GM18511 (cell line): ENCODE measurements at regions not wholly inside any gene's neighbourhood (a gene's known extent, or its start where the extent isn't known, plus 50 kb on each side); places are given as distances from the start of the nearest gene placed in this dataset.

Experiments
- ATAC-seq: cut with Tn5 transposase; IDR thresholded peaks from one replicate; pipeline ENCODE4 v1.9.1; 2021; ENCODE audit warnings: mild to moderate bottlenecking, moderate library complexity; ENCODE audit not compliant: unreplicated experiment

DNA sequence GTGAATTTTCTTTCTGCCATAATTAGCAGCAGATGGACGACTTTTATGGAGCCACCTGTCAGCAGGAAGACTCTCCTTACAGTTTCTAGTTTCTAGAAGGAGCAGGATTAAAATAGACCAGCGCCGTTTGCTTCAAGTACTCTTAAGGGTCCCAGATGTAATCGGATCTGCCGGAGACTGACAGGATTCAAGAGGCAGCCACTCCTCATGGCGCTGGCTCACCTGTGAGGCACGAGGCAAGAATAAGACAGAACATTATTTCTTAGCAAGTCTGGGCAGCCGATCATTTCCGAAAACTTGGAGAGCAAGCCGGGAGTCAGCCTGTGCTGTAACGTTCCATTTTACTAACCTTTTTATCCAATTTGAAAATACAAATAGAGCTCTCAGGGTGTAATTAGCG is 410.4 kb upstream of the RORA start:
- no peak for ATAC-seq

DNA sequence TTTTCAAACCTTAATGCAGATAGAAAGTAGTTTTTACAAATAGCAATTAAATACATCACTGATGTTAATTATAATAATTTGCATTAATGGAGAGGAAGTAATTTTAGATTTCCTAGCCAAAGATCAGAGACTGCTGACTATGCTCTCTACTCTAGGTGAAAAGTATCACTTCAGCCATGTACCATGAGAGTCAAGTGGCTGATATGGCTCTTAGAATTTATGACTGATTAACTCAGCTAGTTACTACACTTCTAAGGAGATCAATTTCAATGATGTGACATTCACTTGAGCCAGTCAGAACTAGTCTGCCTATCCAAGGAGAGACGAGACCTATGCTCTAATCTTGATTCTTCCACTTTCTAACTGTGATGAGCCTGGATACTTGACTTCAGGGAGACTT is 405.7 kb upstream of the RORA start:
- ATAC-seq, result no peak

DNA sequence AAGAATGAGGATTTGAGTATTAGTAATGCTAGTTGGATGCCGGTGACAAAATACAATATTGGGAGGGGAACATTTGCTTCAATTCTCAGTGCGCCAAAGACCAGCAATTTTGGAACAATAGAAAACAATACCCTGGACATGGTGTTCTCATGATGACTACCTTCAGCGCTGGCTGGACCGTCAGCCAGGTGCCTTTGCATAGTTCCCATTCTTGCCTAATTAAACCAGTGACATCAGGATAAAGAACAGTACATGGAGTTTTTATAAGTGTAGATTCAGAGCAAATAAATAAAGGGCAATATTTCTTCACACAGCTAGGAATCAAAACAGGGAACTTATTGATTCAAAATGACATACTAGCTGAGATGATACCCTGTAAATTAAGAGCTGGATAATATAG is 404.8 kb upstream of the RORA start:
- ATAC-seq, result no peak

DNA sequence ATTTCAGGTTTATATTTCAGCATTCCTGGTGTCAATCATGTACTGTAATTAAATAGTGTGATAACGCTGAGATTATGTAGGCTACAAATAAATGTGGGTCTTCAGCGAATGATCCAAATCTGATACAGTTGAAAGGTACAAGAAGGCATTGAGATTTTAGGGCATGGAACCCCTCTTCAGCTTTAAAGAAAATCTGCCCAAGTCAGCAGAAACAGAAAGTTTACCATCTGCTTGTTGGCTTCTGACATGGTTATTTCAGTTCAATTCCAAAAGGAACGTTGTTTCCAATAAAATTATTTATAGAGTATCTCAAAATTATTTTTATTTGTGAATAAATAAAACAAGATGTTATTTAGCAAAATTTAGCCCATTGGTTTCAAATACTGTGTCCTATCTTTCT is 400.2 kb upstream of the RORA start:
- ATAC-seq, result no peak

DNA sequence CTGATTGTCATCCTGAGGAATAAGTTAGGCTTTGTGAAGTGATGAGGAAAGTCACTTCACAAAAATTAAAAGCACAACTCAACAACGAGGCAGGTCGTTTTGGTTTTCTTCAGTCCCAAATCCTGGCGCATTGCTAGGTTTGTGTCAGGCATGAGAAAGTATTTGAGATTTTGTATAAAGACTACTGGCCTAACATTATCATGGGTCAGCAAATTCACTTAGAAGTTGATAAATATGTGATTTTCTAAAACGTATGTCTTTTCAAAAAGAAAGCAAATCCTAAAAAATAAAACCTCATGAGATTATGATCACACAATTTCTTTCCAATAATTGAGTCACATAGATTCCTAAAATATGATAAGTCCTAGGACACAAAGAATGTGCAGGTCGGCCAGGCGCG is 395.8 kb upstream of the RORA start:
- ATAC-seq, result no peak

DNA sequence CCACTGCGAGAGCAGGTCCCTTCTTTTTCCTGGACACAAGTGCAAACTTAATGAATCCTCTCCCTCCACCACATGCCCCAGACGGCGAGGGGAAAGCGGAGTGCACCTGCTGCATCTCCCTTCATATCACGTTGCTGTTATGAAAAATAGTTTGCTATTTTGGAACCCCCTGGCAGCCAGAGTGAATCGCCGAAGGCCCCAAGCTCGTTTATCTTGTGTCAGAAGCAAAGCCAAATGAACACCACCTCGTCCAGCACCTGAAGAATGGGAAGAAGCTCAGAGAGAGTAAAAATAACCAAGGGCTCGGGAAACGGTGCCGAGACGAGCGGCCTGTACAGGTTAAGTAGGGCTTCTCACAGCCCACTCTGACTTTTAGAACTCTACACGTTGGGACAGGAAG is 394.6 kb upstream of the RORA start:
- ATAC-seq, result no peak

DNA sequence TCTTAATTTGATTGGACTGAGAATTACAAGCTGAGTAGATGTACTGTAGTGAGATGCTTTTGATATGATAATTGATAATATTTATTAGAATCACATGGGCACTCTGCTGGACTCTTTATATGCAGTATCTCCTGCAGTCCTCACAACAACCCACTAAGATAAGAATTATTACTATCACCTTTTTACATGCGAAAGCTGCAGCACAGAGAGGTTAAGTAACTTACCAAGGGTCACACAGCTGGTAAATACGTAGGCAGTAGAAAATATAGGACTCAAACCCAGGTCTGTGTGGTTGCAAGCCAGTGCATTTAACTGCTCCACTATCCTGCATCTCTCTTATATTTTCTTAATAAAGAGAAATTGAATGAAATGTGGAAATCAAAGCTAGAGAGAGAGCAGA is 392.8 kb upstream of the RORA start:
- no peak for ATAC-seq

DNA sequence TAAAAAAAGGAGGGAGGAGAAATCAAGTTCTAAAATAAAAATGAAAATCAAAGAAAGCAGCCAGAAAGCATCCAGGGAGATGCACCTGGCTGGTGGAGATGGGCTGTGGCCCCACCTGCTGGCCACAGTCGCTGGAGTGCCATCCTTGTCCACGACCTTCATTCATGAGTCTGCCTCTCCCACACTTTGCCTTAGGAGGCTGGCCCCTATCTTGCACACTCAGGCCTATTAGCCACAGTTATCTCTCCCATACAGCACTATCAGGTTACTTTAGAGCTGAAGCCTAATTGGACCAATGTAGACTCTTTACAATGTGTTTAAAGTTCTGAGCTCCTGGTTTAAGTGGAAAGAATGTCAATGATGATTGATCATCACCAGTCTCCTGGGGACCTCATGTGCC is 392.0 kb upstream of the RORA start:
- ATAC-seq, result no peak

DNA sequence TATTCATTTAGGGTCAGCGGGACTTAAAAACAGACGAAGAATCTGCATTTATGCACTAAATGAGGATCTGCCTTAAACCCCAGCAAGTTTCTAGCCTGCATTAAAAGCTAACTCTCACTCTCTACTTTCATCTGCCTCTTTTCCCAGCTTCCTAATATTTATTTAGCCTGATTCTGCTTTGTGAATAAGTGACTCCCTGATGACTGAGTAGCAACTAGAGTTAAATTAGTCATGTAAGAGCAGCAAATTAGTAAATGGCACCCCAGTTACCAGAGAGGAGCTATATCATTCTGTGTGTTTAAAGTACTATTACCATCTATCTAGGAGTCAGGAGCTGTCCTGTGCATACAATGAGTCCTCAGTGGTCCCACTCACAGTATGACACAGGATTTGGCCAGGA is 391.0 kb upstream of the RORA start:
- ATAC-seq, result no peak

DNA sequence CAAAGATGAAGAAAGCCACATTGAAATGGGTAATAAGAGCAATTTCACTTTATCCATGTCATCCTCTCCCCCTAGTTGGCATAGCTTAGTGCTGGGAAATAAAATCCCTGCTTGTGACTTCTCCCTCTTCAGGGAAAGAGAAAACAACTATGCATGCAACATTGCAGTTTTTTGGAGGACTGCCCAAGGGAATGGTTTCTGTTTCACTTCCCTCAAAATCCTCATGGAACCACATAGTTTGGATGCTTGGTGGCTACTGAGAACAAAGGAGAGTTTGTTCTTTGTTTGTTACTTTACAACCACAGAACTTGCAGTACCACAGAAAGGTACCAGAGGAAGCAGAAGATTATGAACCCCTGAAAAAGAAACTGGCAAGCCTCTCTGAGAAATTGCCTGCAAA is 384.6 kb upstream of the RORA start:
- ATAC-seq, result no peak

DNA sequence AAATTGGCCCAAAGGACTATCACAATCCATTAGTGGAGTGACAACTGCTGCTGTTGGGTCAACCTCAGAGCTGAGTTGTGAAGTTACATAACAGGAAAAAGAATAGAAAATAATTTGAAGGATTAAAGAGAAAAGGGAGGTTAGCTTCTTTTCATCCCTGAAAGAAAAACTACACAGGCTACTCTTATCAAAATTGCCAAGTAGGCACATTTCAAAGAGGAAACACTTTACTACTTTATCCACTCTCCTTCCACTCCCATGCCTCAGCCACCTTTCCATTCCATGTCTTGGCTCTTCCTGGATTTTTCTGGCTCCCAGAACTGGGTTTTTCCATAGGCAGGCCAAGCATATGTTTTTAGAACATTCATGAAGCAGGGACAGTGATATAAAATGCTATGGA is 384.0 kb upstream of the RORA start:
- no peak for ATAC-seq

DNA sequence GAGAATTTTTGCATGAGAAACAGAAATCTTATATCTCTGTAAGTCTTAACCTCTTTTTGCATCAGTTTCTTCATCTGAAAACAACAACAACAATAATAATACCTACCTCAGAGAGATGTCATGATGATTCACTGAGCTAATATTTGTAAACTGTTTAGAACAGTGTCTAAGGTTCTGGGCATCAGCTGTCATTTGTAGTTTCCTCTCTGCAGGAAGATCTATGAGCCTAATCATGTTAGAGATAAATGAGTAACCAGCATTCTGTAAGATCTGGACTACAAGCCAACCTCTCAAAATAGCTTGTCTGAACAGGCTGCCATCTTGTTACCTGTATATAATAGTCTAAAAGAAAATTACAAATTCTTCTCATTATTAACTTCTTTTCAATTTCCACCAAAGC is 383.0 kb upstream of the RORA start:
- ATAC-seq, result no peak

DNA sequence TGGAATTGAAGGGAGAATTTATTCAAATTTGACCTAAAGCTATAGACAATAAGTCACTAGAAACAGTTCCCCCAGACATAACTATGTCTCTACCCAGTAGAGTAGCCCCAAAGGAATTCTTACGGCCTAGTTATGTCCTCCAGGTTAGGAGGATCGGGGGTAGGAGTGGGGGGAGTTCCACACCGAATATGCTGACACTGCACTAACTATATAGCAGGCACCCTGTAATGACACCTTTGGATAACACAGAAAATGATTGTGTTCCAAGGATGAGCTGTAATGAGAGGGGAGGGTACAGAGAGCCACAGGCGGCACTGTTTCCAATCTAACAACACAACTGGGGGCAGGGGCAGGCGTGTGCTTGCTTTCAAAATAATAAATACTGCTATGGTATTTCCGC is 376.2 kb upstream of the RORA start:
- ATAC-seq, result no peak

DNA sequence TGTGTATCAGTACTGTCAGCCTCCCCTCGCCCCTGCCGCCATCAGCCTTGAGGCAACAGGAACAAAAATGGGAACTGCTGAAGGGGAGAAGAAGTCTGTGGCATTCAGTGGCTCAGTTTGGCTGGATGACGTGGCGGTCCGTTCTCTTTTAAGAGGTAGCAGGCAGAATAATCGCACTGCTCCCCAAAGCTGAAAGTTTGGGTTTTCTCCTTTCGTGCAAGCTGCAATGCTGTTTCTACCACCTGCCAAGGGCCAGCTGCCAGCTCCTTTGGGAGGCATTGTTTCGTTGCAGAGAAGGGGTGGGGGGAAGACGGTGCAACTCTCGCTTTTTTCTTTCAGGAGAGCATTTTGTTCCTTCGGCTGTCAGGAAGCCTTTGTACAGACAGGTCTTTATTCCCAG is 369.6 kb upstream of the RORA start:
- ATAC-seq, result no peak

DNA sequence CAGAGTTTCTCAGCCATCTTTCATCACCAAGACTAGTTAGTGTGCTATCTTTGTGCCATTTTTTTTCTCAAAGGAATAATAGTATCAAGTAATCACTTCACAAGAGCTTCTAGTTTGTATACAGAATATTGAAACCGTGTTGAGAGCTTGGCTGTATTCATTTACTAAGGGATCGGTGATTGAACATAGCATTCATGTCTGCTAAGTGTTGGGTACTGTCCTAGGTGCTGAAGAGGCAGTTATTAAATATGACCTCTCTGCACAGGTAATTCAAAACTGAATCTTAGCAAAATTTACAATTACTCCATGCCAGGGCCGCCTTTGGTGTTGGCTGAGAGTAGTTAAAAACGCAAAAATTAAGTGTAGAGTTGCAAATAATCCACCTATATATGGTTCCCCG is 355.3 kb upstream of the RORA start:
- no peak for ATAC-seq

DNA sequence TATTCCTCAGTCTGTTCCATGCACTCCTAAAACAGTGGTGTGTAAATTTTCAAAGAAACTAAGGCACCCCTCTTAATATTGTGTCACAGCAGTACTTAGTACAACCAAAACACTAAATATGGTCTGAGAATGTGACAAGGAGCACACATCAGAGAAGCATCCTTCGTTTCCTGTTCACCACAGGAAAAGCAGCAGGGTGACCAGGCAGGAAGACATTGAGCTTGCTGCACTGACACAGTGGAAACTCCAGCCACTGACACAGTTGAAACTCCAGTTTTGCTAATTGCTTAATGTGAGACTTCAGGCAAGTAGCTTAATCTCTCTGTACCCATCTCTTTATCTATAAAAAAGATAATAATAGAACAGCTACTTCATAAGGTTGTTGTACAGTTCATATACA is 353.0 kb upstream of the RORA start:
- ATAC-seq, result no peak

DNA sequence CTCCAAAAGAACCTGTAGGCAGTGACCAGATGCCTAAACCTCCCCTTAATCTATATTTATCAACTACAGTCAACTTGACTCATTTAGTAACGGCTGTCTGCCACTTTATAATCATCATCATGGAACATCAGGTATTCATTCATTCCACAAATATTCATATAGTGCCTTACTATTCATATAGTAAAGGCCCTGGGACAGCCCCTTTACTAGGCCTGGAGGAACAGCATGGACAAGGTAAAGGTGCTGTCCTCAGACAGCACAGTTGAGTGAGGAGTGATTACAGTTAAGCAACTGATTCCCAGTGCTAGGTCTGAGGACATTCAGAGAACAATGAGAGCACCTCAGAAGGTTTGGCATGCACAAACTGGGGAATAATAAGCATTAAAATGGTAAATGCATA is 346.5 kb upstream of the RORA start:
- ATAC-seq, result no peak

DNA sequence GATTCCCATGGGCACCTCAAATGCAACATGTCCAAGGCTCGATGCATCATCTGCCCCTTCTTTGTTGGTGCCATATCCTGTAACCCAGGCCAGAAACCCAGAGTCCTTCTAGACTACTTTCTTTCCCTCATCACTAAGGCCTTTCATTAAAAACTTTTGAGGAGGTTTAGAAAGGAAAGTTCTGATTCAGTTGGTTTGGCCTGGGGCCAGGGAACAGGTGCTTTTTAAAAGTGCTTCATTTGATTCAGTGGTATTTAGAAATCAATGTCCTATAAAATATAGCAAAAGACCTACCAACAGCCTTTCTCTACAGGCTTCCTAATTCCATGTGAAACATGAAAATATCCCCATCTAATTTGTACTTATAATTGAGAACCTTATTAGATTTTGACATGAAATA is 341.9 kb upstream of the RORA start:
- ATAC-seq, result no peak

DNA sequence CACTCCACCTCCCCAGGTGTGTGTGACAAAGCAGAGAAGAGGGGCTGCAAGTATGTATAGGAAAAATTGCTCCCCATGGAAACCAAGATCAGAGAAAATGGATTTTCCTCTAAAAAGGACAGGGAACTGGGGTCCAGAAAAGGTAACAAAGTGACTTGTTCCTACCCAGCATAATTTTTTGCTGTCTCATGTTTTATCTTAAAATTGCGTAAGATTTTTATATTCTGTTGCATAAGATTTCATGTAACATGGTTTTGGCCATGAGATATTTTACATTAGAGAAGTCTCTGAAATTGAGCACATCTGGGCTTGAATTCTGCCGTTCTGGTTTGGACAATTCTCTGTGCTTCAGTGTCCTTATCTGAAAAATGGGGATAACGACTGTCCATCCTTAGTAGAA is 335.7 kb upstream of the RORA start:
- no peak for ATAC-seq

DNA sequence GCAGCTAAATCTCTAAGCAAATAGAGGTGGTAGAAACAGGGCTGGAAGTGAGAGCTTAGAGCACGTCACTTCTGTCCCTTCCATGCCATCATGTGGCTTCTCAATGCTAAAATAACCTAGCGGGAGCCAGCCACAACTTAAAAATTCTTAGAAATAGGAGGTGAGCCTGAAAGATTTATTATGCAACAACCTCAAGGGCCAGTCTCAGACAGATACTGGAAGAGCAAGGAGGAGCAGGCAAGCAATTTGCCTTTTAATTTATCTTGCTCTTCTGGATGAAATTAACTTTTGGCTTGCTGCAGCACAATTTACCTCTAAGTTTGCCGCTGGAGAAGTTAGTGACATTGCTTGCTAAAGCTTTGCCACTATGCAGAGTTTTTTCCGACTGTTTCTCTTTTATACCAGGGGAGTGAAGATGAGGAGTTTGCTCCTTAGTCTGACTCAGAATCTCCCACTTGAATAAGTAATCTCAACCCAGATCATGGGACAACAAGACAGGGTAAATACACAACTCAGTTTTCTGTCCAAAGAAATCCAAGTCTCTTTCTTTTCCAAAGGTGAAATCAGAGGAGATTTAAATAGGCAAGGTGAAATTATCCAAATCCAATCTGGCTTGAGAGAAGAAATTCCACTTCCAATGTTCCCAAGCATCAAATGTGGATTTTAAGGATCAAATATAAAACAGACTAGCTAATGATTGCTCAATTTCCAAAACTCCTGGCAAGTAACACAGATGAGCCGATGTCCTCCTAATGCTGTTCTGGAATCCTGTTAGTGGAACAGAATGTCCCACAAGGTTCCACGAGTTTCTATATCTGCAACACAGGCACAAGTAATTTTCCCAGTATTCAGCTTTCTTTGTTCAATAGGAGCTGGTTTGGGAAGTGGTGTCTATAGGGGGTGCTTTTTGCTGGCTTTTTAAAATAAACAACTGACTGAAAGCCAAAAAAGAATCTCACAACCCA is 329.4 kb upstream of the RORA start:
- no peak for ATAC-seq

DNA sequence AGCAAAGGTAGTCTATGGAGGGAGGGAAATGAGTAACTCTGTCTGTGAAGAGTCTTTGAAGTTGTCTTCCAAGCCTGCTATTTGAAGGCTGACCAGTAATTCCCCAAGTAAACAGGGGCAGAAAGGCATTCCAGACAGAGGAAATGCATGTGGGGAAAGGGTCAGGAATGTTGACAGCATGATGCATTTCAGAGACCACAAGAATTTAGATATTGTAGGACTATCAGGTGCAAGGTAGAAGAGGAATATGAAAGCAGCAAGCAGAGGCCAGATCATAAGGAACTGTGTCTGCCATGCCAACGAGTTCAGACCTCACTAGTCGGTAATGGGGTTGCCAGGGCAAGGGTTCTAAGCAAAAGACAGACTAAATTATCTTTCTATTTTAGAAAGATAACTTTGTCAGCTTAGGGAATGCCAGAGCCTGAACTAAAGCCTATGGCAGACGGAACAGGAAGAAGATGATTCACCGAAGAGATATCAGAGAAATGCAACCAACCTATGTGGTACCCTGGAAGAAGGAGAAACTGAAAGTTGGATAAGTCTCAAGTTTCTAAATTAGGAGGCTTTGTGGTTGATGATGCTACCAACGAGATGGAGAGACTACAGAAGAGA is 327.0 kb upstream of the RORA start:
- ATAC-seq, result no peak

DNA sequence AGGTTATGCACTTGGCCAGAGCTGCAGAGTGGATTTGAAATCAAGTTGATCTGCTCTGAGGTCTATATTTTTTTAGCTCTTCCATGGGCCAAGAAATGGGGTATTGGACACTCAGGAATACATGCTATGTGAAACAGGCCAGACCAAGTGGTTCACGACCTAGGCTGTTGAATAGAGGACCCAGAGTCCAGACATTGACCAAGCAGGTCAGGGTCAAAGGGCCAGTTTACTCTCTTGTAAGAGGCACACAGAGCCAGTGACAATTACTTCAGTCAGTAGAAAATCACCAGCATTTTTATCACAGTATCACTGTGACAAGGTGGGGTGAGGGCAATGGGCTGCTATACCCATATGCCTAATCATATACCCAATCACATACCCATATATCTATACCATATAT is 320.6 kb upstream of the RORA start:
- no peak for ATAC-seq

DNA sequence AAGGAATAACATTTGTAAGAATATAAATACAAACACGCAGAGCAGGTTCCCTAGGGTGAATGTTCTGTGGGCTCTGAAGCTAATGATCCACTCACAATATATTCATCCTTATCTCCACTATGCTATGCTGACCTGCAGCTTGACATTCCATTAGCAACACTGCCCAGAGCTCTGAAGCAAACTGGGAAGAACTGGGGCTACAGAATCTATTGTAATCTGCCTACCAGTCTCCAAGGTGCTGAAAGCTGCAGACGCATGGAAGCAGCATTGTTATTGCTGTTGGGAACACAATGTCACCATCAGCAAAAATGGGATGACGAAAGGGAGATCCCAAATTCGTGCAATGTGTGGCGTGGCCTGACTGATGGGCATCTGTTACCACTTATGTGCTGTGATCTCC is 316.7 kb upstream of the RORA start:
- no peak for ATAC-seq
